ENCODE measurements at regions not wholly inside any gene's neighbourhood (a gene's known extent, or its start where the extent isn't known, plus 50 kb on each side); places are given as distances from the start of the nearest gene placed in this dataset.

DNA sequence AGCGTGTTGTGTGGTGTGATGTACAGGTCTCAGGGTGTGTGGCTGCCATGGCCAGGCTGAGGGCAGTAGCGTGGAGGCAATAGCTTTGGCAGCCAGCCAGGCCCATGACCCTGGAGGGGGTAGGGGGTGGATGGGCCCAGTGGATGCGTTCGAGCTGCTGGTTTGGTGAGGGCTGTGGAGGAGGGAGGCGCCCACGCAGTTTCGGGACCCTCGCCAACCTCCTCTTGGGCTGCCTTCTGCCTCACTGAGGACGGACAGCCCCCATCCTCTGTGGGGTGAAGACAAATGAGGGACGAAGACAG lies 238.6 kb upstream of the GSE1 start:
- Histone ChIP-seq H3K36me3 (ENCODE audit: low read depth, missing control alignments) (no peaks in the 10 kb centered on the region), H3K27ac (peak overlapping the region; percentile 40 to 67), H3K9me3 (no peaks in the 10 kb centered on the region), H3K27me3 (no peaks in the 10 kb centered on the region), H3K4me3 (no peak overlapping the region), H3K4me1 (peaks cover 80% of the 10 kb centered on the region)
- no peak for DNase-seq
- TF ChIP-seq, protein P1, sequence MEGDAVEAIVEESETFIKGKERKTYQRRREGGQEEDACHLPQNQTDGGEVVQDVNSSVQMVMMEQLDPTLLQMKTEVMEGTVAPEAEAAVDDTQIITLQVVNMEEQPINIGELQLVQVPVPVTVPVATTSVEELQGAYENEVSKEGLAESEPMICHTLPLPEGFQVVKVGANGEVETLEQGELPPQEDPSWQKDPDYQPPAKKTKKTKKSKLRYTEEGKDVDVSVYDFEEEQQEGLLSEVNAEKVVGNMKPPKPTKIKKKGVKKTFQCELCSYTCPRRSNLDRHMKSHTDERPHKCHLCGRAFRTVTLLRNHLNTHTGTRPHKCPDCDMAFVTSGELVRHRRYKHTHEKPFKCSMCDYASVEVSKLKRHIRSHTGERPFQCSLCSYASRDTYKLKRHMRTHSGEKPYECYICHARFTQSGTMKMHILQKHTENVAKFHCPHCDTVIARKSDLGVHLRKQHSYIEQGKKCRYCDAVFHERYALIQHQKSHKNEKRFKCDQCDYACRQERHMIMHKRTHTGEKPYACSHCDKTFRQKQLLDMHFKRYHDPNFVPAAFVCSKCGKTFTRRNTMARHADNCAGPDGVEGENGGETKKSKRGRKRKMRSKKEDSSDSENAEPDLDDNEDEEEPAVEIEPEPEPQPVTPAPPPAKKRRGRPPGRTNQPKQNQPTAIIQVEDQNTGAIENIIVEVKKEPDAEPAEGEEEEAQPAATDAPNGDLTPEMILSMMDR (IDR thresholded peaks at IDR 0.05) = no peak
- no peak for TF ChIP-seq POLR2A (IDR thresholded peaks at IDR 0.05)
- intact Hi-C loops (cut with DNase I; ENCODE audit: low total_unique reads) = no loop called here
- WGBS, 2 donors = 54 to 100% methylated on average over 1 to 10 of the region's 10 CpGs

DNA sequence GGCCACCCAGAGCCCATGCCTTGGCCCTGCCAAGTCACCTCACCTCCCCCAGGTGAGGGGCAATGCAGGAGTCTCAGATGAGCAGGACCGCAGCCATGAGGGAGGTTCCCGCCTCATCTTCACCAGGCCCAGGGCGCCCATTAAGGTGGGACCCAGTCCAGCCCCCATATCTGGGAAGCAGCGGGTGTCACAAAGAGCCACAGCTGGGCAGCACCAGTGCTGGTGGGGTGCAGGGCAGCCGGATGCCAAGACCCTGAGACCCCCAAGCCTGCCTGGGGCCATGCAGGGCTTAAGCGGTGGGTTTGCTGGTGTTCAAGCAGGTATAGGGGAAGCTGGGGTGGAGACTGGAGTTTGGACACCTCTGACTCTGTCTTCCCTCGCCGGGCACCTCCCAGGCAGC lies 237.8 kb upstream of the GSE1 start:
- Histone ChIP-seq H3K27me3 (no peaks in the 10 kb centered on the region), H3K4me1 (peaks cover 80% of the 10 kb centered on the region), H3K27ac (peak overlapping the region; percentile 40 to 67), H3K4me3 (no peak overlapping the region), H3K36me3 (ENCODE audit: low read depth, missing control alignments) (no peaks in the 10 kb centered on the region), H3K9me3 (no peaks in the 10 kb centered on the region)
- no peak for DNase-seq
- intact Hi-C loops (cut with DNase I; ENCODE audit: low total_unique reads) = no loop called here
- TF ChIP-seq, protein P1 (IDR thresholded peaks at IDR 0.05) = no peak
- no peak for TF ChIP-seq POLR2A (IDR thresholded peaks at IDR 0.05)
- WGBS, 2 donors = 94% methylated on average over 7 of the region's 8 CpGs; no CpG with 5 or more reads in 1 of the 2 donors

DNA sequence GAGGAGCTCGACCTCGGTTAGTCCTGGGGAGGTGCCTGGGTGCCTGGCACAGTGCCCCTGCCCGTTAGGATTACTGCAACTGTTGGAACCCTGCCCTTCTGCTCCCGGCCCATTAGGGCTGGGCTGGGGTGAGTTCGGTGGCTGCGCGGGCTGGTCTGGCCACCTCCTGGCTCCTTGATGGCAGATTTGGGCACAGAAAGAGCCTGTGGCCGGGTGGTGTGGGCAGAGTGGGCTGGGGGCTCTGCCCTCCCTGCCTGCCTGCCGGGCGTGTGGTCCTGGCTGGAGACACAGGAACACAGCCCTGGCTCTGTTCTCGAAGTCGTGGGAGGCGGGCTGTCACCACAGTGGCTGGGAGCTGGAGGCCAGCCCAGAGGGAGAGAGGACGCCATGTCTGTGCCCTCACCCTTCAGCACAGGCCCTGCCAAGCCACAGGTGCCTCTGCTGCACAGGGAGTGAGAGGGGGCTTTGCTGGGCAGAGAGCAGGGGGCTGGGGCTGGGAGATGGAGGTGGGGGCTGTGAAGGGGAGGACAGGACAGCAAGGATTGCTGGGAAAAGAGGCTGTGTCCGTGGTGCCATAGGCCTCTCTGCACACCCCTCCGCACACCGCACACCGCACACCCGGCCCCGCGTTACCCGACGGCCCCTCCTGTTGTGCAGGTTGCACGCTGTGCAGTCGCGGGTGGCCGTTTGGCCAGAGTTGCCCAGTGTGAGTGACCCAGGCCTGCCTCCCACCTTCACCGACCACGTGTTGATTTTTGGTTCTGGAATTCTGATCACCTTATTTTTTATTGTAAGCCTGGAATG lies 236.6 kb upstream of the GSE1 start:
- Histone ChIP-seq H3K27ac (peak overlapping the region; percentile 40 to 67), H3K4me3 (no peak overlapping the region), H3K36me3 (ENCODE audit: low read depth, missing control alignments) (no peaks in the 10 kb centered on the region), H3K4me1 (peaks cover 80% of the 10 kb centered on the region), H3K27me3 (no peaks in the 10 kb centered on the region), H3K9me3 (no peaks in the 10 kb centered on the region)
- DNase-seq = peak; percentile 90
- TF ChIP-seq POLR2A (IDR thresholded peaks at IDR 0.05) = no peak
- TF ChIP-seq, protein P1 (IDR thresholded peaks at IDR 0.05) = no peak
- 49 to 72% methylated on average over 19 to 29 of the region's 29 CpGs for WGBS, 2 donors
- intact Hi-C loops (cut with DNase I; ENCODE audit: low total_unique reads) = no loop called here

DNA sequence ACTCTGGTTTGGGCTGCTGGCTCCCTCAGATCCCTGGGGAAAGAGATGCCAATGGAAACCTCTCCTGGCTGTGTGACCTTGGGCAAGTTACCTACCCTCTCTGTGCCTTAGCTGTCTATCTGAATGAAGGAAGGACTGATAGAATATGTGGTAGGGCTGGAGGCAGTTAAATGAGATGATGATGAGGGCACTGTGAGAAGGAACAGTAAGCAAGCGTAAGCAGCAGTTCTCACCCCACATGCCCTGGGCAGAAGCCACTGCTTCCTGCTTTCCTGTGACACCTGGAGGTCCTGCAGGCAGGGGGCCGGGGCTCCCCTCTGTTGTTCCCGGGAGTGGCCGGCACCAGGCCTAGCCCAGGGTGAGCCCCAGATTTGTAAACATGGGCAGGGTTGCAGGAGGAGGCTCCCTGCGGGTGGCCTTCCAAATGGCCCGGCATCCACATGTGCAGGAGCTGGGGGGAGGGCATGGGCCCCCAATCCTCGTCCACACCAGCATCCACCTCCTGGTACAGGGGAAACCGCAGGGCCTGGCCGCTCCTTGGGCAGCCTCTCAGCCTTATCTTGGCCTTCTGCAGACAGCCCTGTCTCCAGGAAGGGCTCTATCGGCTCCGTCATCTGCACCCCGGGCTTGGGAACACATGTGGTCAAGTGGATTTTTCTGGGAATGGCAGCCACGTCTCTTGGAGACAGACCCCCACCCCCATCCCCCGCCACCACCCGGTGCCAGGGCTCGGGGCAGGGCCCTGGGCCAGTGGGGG lies 235.6 kb upstream of the GSE1 start:
- Histone ChIP-seq H3K27me3 (no peaks in the 10 kb centered on the region), H3K36me3 (ENCODE audit: low read depth, missing control alignments) (no peaks in the 10 kb centered on the region), H3K9me3 (no peaks in the 10 kb centered on the region), H3K27ac (peak overlapping the region; percentile 44 to 67), H3K4me1 (peaks cover 86% of the 10 kb centered on the region), H3K4me3 (no peak overlapping the region)
- WGBS, 2 donors = 63 to 70% methylated on average over 9 to 16 of the region's 16 CpGs
- DNase-seq = no peak
- intact Hi-C loops (cut with DNase I; ENCODE audit: low total_unique reads) = no loop called here
- no peak for TF ChIP-seq POLR2A (IDR thresholded peaks at IDR 0.05)
- TF ChIP-seq, protein P1 (IDR thresholded peaks at IDR 0.05) = no peak
